ENCODE measurements at regions not wholly inside any gene's neighbourhood (a gene's known extent, or its start where the extent isn't known, plus 50 kb on each side); places are given as distances from the start of the nearest gene placed in this dataset.

- H3K4me3 ChIP-seq (ENCODE audit: low read length) = peak overlapping the region; percentile 34
- no peak for DNase-seq
- Mint-ChIP-seq H3K4me3 (no peak overlapping the region), H3K27me3 (ENCODE audit: insufficient read depth) (peaks cover 2% of the 10 kb centered on the region), H3K36me3 (ENCODE audit: low read depth) (peaks cover 5% of the 10 kb centered on the region), H3K4me1 (no peaks in the 10 kb centered on the region), H3K9me3 (peaks cover 36% of the 10 kb centered on the region), H3K27ac (no peak overlapping the region)
- no peaks in the 10 kb centered on the region for H3K4me1 ChIP-seq (ENCODE audit: control insufficient read depth, insufficient read depth, low read length)
- H3K9me3 ChIP-seq (ENCODE audit: control insufficient read depth, low read length) = peaks cover 24% of the 10 kb centered on the region
- WGBS, 2 experiments (ENCODE audit: insufficient coverage in 1 of 2, insufficient read length in 1 of 2) = 56 to 60% methylated on average over 1 of the region's 1 CpG
- H3K9ac ChIP-seq (ENCODE audit: extremely low read depth, low read length, poor library complexity, severe bottlenecking) = no peak overlapping the region
- no peaks in the 10 kb centered on the region for H3K27me3 ChIP-seq (ENCODE audit: control insufficient read depth, insufficient read depth, low read length, poor library complexity, severe bottlenecking)
- no peaks in the 10 kb centered on the region for H3K36me3 ChIP-seq (ENCODE audit: control insufficient read depth, insufficient read depth, low read length)
- H3K27ac ChIP-seq (ENCODE audit: low read depth, low read length) = no peak overlapping the region
- no peak for TF ChIP-seq CTCF (conservative IDR thresholded peaks at IDR 0.05)
Observed at GRCh38 chr20:7022597-7022996, 255.1 kb downstream of the BMP2 start.

- H3K27ac Mint-ChIP-seq = no peak overlapping the region
- H3K36me3 Mint-ChIP-seq (ENCODE audit: low read depth) = peaks cover 5% of the 10 kb centered on the region
- H3K9ac ChIP-seq (ENCODE audit: extremely low read depth, low read length, poor library complexity, severe bottlenecking) = no peak overlapping the region
- H3K27me3 ChIP-seq (ENCODE audit: control insufficient read depth, insufficient read depth, low read length, poor library complexity, severe bottlenecking) = no peaks in the 10 kb centered on the region
- peaks cover 2% of the 10 kb centered on the region for H3K27me3 Mint-ChIP-seq (ENCODE audit: insufficient read depth)
- peaks cover 4% of the 10 kb centered on the region for H3K4me1 Mint-ChIP-seq
- peaks cover 36% of the 10 kb centered on the region for H3K9me3 Mint-ChIP-seq
- TF ChIP-seq CTCF (conservative IDR thresholded peaks at IDR 0.05) = no peak
- H3K4me3 ChIP-seq (ENCODE audit: low read length) = no peak overlapping the region
- WGBS, 2 experiments (ENCODE audit: insufficient coverage in 1 of 2, insufficient read length in 1 of 2) = 30% methylated on average over 2 of the region's 4 CpGs; no CpG with 5 or more reads in 1 of the 2 experiments
- H3K9me3 ChIP-seq (ENCODE audit: control insufficient read depth, low read length) = peaks cover 24% of the 10 kb centered on the region
- H3K36me3 ChIP-seq (ENCODE audit: control insufficient read depth, insufficient read depth, low read length) = no peaks in the 10 kb centered on the region
- no peak overlapping the region for H3K27ac ChIP-seq (ENCODE audit: low read depth, low read length)
- H3K4me1 ChIP-seq (ENCODE audit: control insufficient read depth, insufficient read depth, low read length) = no peaks in the 10 kb centered on the region
- no peak for DNase-seq
- H3K4me3 Mint-ChIP-seq = no peak overlapping the region
Observed at GRCh38 chr20:7025635-7026034, 258.1 kb downstream of the BMP2 start.

- Mint-ChIP-seq H3K27me3 (ENCODE audit: insufficient read depth) (no peaks in the 10 kb centered on the region), H3K9me3 (peaks cover 7% of the 10 kb centered on the region), H3K4me3 (no peak overlapping the region), H3K36me3 (ENCODE audit: low read depth) (no peaks in the 10 kb centered on the region), H3K27ac (no peak overlapping the region), H3K4me1 (peaks cover 4% of the 10 kb centered on the region)
- TF ChIP-seq CTCF (conservative IDR thresholded peaks at IDR 0.05) = no peak
- H3K27ac ChIP-seq (ENCODE audit: low read depth, low read length) = no peak overlapping the region
- H3K9me3 ChIP-seq (ENCODE audit: control insufficient read depth, low read length) = no peaks in the 10 kb centered on the region
- 91% methylated on average over 4 of the region's 4 CpGs; no CpG with 5 or more reads in 1 of the 2 experiments for whole genome bisulfite sequencing, 2 experiments (ENCODE audit: insufficient coverage in 1 of 2, insufficient read length in 1 of 2)
- H3K4me3 ChIP-seq (ENCODE audit: low read length) = no peak overlapping the region
- no peak overlapping the region for H3K9ac ChIP-seq (ENCODE audit: extremely low read depth, low read length, poor library complexity, severe bottlenecking)
- no peaks in the 10 kb centered on the region for H3K4me1 ChIP-seq (ENCODE audit: control insufficient read depth, insufficient read depth, low read length)
- H3K27me3 ChIP-seq (ENCODE audit: control insufficient read depth, insufficient read depth, low read length, poor library complexity, severe bottlenecking) = no peaks in the 10 kb centered on the region
- H3K36me3 ChIP-seq (ENCODE audit: control insufficient read depth, insufficient read depth, low read length) = no peaks in the 10 kb centered on the region
- DNase-seq = no peak
Observed at GRCh38 chr20:7029019-7029418, 261.5 kb downstream of the BMP2 start.

Measured in endodermal cell (in vitro differentiated cells).